PC-9 (cell line): ENCODE measurements at regions not wholly inside any gene's neighbourhood (a gene's known extent, or its start where the extent isn't known, plus 50 kb on each side); places are given as distances from the start of the nearest gene placed in this dataset.

Experiments
- BruUV-seq: library from RNA; stranded (reverse); fragments of 400-500 nt; replicated peaks from 2 replicates; lab custom pipeline; 2021; lab: Mats Ljungman, UMichigan
- CTCF ChIA-PET: fragments of 300-600 bp; sonication (Branson Sonifier 250); formaldehyde crosslinking; loops from one replicate; lab custom pipeline; 2022; ENCODE audit warnings: antibody characterized with exemption; lab: Charles Lee
- POLR2A ChIA-PET: fragments of 300-600 bp; sonication (Branson Sonifier 250); formaldehyde crosslinking; loops from one replicate; lab custom pipeline; 2022; ENCODE audit warnings: antibody characterized with exemption; ENCODE audit not compliant: unreplicated experiment; lab: Charles Lee
- DNase-seq, 2 experiments: peaks; one replicate each; pipeline versions ENCODE4 v3.0.0 to v3.0.0-alpha.2; 2015 to 2022; ENCODE audit warnings: mixed read lengths in 1 of 2
- H2AFZ ChIP-seq: fragments of 200-600 bp; sonication (generic); 2 replicates; pipeline ENCODE4 v1.8.1; 2017; ENCODE audit warnings: antibody characterized with exemption
- H3F3A ChIP-seq: fragments of 200-600 bp; sonication (generic); 2 replicates; pipeline ENCODE4 v1.8.1; 2017; ENCODE audit warnings: antibody characterized with exemption, mild to moderate bottlenecking, low read depth; ENCODE audit not compliant: insufficient read depth
- H3K27ac ChIP-seq: fragments of 200-600 bp; sonication (generic); 2 replicates; pipeline ENCODE4 v1.6.1; 2016; ENCODE audit warnings: mixed run types
- H3K27me3 ChIP-seq: fragments of 200-600 bp; sonication (generic); 2 replicates; pipeline ENCODE4 v1.6.1; 2016; ENCODE audit warnings: low read depth, mixed run types; ENCODE audit not compliant: insufficient read depth
- H3K36me3 ChIP-seq: fragments of 200-600 bp; sonication (generic); 2 replicates; pipeline ENCODE4 v1.6.1; 2016; ENCODE audit warnings: low read depth, mixed run types
- H3K4me1 ChIP-seq: fragments of 200-600 bp; sonication (generic); replicated peaks from 2 replicates; pipeline ENCODE4 v1.6.1; 2016; ENCODE audit warnings: mixed run types; ENCODE audit not compliant: insufficient read depth
- H3K4me2 ChIP-seq: fragments of 200-600 bp; sonication (generic); 2 replicates; pipeline ENCODE4 v1.6.1; 2017; ENCODE audit warnings: mixed run types
- H3K4me3 ChIP-seq: fragments of 200-600 bp; sonication (generic); 2 replicates; pipeline ENCODE4 v1.6.1; 2016; ENCODE audit warnings: mixed run types
- H3K79me2 ChIP-seq: fragments of 200-600 bp; sonication (generic); 2 replicates; pipeline ENCODE4 v1.6.1; 2017; ENCODE audit warnings: low read depth, mixed run types
- H3K9me2 ChIP-seq: fragments of 200-600 bp; sonication (generic); 2 replicates; pipeline ENCODE4 v1.8.1; 2017; ENCODE audit warnings: mild to moderate bottlenecking; ENCODE audit not compliant: insufficient read depth
- H3K9me3 ChIP-seq: fragments of 200-600 bp; sonication (generic); 2 replicates; pipeline ENCODE4 v1.8.1; 2016; ENCODE audit warnings: low read depth; ENCODE audit not compliant: insufficient read depth
- H4K20me1 ChIP-seq: fragments of 200-600 bp; sonication (generic); 2 replicates; pipeline ENCODE4 v1.8.1; 2017; ENCODE audit not compliant: insufficient read depth
- EZH2 ChIP-seq: fragments of 200-600 bp; sonication (generic); IDR thresholded peaks from 2 replicates; pipeline ENCODE4 v1.8.0; 2017; ENCODE audit warnings: antibody characterized with exemption, low read depth
- intact Hi-C: fragments of 100-400 bp; cut with micrococcal nuclease; formaldehyde crosslinking; loops from one replicate; pipeline ENCODE4 v1.10.0; 2022; ENCODE audit not compliant: unreplicated experiment
- TF ChIP-seq, protein P1 (sequence below): fragments of 200-600 bp; sonication (generic); conservative IDR thresholded peaks from 2 replicates; pipeline ENCODE4 v1.6.1; 2017; ENCODE audit warnings: mixed run types, antibody characterized with exemption, mild to moderate bottlenecking, moderate library complexity

DNA sequence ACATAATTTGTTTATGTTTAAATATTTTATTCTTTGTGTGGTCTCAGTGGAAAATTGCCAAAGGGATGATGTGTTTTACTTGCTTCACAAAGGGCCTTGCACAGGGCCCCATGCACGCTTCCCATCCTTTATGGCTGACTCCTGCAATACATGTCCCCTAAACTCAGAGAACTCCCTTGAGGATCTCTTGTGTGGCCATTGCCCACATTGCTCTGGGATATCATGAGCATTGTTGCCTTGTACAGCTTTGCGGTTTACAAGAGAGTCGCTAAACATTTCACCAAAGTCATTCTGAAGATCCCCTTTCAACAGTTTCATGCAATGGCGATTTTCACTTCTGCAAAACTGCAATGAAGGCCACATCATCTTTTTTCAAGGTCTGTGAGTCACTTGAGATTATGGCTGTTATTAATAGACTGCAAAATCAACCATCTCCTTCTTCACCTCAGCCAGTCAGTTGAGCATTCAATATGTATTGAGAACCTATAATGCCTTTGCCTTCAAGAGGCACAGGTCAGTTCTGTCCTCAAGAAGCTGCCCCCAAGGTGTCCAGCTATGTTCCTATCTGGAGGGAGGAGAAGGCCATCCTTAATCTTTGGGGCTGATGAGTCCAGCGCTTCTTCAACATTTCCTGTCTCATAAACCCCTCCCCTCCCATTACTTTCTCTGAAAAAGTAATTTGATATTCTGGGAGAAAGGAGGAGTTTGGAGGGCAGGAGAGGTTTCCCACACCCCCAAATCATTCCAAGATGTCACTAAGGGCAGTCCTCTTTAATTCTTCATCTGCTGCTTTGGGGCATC is 108.1 kb downstream of the CCDC71L start:
- Histone ChIP-seq H3K79me2 (no peaks in the 10 kb centered on the region), H3K4me2 (no peak overlapping the region), H3F3A (no peaks in the 10 kb centered on the region), H3K9me3 (no peaks in the 10 kb centered on the region; the same call in 1 of the 2 replicates), H3K27me3 (no peaks in the 10 kb centered on the region), H3K4me3 (no peak overlapping the region), H3K9me2 (no peaks in the 10 kb centered on the region), H3K4me1 (no peaks in the 10 kb centered on the region), H3K27ac (no peak overlapping the region), H4K20me1 (no peaks in the 10 kb centered on the region), H3K36me3 (no peaks in the 10 kb centered on the region), H2AFZ (no peak overlapping the region)
- TF ChIP-seq, protein P1, sequence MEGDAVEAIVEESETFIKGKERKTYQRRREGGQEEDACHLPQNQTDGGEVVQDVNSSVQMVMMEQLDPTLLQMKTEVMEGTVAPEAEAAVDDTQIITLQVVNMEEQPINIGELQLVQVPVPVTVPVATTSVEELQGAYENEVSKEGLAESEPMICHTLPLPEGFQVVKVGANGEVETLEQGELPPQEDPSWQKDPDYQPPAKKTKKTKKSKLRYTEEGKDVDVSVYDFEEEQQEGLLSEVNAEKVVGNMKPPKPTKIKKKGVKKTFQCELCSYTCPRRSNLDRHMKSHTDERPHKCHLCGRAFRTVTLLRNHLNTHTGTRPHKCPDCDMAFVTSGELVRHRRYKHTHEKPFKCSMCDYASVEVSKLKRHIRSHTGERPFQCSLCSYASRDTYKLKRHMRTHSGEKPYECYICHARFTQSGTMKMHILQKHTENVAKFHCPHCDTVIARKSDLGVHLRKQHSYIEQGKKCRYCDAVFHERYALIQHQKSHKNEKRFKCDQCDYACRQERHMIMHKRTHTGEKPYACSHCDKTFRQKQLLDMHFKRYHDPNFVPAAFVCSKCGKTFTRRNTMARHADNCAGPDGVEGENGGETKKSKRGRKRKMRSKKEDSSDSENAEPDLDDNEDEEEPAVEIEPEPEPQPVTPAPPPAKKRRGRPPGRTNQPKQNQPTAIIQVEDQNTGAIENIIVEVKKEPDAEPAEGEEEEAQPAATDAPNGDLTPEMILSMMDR, result no peak
- no peak for TF ChIP-seq EZH2
- intact Hi-C loops, result no loop called here
- POLR2A ChIA-PET, result no interaction called here
- no peak for DNase-seq
- CTCF ChIA-PET, result no interaction called here
- no TSS peak for BruUV-seq

DNA sequence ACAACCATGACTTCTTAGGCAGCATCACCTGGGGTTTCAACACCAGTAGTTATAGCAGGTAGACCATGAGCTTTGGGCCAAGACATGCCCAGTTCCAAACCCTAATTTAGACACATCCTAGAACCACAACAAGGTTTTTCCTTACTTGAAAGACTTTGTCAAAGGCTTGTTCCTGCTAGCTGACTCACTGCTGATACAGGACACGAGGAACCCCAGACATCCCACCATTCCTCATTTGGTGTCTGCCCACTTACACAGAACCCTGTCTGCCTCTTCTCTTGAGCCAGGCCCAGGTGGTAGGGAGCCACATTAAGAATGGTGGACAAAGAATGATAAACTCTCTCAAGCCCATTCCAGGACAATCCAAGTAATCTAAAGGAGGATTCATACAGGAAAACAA is 109.0 kb downstream of the CCDC71L start:
- Histone ChIP-seq H2AFZ (no peak overlapping the region), H3K4me1 (no peaks in the 10 kb centered on the region), H3K9me2 (no peaks in the 10 kb centered on the region), H3K36me3 (no peaks in the 10 kb centered on the region), H3K9me3 (no peaks in the 10 kb centered on the region), H3K27ac (no peak overlapping the region), H3K4me3 (no peak overlapping the region), H3F3A (no peaks in the 10 kb centered on the region), H3K79me2 (no peaks in the 10 kb centered on the region), H3K27me3 (no peaks in the 10 kb centered on the region), H3K4me2 (no peak overlapping the region), H4K20me1 (no peaks in the 10 kb centered on the region)
- ChIA-PET CTCF (no interaction called here), POLR2A (no interaction called here)
- TF ChIP-seq, protein P1, result no peak
- TF ChIP-seq EZH2, result no peak
- DNase-seq, result no peak
- BruUV-seq, result no TSS peak
- intact Hi-C loops, result no loop called here

DNA sequence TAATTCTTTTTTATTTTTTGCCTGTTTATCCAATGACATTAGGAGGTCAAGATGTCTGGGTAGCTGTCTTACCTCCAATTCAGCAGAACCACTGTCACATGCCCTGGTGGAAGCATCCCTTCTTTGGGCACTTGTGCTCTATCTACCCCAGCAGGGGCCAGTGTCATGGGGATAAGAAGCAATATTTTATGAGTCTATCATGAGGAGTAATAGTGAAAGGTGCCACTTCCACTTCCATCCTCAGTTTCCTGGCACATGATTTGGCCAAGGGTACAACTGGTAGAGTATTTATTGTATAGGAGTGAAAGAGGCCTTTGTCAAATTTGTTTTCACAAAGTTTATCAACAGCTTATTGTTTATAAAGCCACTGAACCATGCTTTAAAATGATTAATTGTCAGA is 112.5 kb downstream of the CCDC71L start:
- H3K79me2 ChIP-seq, result no peaks in the 10 kb centered on the region
- H3K27me3 ChIP-seq, result no peaks in the 10 kb centered on the region
- no peaks in the 10 kb centered on the region for H3K9me3 ChIP-seq
- no TSS peak for BruUV-seq
- TF ChIP-seq EZH2, result no peak
- TF ChIP-seq, protein P1, result no peak
- CTCF ChIA-PET, result no interaction called here
- POLR2A ChIA-PET, result no interaction called here
- H3K4me3 ChIP-seq, result no peak overlapping the region
- no peaks in the 10 kb centered on the region for H4K20me1 ChIP-seq
- DNase-seq, result no peak
- intact Hi-C loops, result loop anchor here (10.0 kb wide), 1 partner anchor 396 kb away; no protein-coding TSS in a partner anchor
- H3K9me2 ChIP-seq, result no peaks in the 10 kb centered on the region
- H3K27ac ChIP-seq, result no peak overlapping the region
- no peaks in the 10 kb centered on the region for H3K36me3 ChIP-seq
- H3K4me2 ChIP-seq, result no peak overlapping the region
- H2AFZ ChIP-seq, result no peak overlapping the region
- no peaks in the 10 kb centered on the region for H3F3A ChIP-seq
- no peaks in the 10 kb centered on the region for H3K4me1 ChIP-seq
